NCI-H128 (cell line): ENCODE measurements at regions not wholly inside any gene's neighbourhood (a gene's known extent, or its start where the extent isn't known, plus 50 kb on each side); places are given as distances from the start of the nearest gene placed in this dataset.
"Not testable (repeated sequence)": the region's sequence is repeated elsewhere in the genome, so short reads cannot be mapped to it uniquely, and the experiment has no call there.

Source experiments
- DNase-seq: peaks from one replicate; lab custom pipeline; 2025; ENCODE audit not compliant: unreplicated experiment; lab: John Stamatoyannopoulos, UW

DNA sequence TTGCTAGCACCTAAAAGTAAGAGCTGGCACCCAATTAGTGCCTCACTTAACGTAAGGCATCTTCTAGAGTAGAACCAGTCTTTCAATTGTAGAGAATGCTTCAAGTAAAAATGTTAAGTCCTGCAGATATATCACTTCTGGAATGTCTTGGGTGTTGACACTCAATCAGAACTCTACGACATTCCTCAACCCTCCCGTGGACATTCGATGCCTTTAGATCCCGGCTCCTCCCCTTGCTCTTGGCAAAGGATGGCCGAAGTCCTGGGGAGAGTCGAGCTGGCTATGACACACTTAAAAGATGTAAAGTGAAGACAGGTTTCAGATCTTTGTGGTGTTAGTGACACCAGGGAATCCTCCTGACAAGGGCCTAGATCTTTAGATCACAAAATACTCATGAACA is 87.5 kb upstream of the ERCC6L2 start:
- DNase-seq: no peak

DNA sequence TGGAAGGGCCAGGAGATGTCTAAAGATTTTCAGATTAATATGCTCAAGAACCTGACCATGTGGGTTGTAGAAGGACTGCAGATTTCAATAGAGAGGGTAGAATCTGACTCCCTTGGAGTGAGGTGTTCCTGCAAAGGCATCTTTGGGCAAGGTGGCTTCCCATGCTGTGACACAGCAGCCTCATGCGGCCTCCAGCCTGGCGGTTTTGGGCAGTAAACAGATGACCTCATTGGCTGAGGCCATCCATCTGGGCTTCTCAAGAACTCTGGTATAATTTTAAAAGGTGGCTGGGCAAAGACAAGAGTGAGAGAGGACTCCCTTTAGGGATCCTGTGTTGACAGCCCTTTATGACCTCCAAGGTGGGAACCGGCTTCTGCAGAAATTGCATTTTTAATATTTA is 90.3 kb upstream of the ERCC6L2 start:
- DNase-seq: no peak

DNA sequence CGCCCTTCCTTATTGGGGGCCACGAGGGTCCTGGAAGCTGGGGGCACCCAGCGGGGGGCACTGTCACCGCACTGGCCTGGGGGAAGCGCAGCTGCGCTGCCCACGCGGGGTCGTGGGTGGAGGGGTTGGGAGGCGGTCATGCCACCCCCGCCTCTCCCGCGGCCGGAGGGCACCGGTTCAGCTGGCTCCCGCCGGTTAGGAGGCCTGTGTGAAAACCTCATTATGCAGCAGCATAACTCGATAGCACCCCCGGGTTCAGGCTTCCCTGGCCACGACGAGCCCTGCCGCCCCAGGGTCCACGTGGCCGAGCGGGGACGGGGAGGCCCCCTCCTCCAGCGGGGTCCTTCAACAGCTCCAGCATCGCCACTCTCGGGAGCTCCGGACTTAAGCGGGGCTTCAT is 91.2 kb upstream of the ERCC6L2 start:
- DNase-seq: no peak

DNA sequence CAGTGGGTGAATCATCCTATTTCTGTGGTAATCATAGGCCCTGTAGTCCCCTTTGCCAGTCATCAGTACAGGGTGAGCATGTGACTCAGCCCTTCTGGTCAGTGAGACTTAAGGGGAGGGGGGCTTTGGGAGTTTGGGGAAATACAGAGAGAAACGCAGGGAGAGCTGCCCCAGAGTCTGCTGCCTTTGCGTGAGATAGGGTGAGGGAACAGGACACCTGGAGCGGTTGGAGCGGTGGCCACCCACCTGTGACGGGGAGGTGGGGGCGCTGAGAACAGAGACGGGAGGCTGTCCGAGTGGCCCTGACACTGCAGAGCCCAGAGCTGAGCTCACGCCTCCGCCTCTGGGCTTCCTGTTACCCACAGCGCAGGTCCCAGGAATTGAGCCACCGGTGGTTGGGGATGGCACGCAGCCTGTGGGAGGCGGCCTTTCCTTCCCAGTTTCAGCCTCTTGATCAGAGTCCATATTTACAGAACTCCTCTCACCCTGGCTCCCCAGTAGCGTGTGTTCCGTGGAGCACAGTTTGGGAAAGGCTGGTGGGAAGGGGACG is 92.0 kb upstream of the ERCC6L2 start:
- no peak for DNase-seq

DNA sequence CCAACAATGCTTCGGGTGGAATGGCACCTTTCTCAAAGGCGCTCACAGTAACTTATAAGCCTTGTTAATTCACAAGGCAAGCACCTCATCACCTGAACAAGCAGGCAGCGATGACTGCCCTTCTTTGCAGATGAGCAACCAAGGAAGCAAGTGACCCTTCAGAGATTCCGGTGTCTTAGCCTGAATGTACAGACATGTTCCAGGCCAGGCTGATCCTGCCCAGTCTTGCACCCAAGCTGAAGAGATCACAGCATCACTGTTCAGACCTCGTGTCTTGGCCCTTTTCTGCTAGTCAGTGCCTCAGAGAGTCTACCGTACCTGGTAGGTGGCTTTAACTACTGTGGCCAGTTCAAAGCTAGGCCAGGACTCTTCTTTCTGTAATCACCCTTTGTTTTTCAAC is 94.7 kb upstream of the ERCC6L2 start:
- DNase-seq: no peak

DNA sequence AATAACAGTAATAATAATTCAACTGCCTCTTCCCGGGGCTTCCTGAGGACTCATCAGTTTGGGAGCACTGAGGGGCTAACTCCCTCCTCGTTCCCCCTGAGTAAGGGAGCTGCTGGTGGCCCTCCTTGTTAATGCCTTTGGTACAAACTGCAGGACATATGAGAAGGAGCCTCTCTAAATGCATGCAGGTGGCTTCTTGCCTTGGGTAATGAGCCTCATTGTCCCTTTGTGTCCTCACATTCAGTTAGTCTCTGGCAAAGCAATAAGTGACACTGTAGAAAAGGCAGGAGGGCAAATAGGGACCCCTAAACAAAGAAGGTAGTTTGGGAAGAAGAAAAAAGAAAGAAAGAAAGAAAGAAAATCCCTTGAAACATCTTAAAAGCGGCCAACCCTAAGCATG is 95.4 kb upstream of the ERCC6L2 start:
- DNase-seq: no peak

DNA sequence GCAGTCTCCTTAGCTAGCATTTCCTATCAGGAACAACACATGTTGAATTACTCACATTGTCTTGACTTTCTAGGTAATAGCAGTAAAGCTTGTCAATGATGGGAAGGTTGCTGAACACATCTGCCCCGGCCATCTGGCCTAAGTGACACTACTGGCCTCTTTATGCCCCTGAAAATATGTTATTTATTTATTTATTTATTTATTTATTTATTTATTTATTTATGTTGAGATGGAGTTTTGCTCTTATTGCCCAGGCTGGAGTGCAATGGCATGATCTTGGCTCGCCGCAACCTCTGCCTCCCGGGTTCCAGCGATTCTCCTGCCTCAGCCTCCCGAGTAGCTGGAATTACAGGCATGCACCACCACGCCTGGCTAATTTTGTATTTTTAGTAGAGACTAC is 95.9 kb upstream of the ERCC6L2 start:
- not testable (repeated sequence) for DNase-seq

DNA sequence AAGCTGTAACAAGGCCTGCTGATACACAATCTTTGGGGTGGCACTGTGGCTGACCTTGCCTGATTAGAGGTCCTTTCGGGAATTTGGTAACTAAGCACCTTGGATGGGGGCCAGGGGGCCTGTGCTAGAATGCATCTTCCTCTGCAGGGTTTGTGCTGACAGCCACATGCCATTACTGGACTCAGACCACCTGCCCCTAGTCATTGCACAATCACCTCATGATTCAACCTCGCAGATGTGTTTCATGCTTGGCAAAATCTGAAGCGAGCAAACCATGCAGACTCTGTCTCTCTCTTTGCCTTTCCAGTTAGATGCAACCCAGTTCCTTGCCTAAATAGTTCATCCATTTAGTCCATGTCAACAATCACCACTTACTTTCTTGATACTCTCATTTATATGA is 96.5 kb upstream of the ERCC6L2 start:
- DNase-seq: no peak

DNA sequence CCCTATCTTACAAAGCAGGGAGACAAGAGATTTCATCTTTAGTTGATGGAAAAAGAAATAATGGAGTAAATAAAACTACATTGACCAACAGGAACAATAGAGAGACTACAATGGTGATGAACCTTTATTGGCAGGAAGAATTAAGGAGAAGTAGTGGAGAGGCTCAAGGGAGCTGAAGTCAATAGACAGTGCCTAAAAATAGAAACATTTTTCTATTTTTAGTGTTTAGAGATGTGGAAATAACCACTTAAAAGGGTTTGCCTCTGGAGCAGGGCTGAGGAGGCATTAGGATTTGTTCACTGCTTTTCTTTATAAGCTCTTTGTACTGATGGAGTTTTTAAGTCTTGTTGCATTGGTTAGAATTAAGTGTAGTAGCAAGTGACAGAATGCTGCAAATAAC is 98.4 kb upstream of the ERCC6L2 start:
- DNase-seq: no peak

DNA sequence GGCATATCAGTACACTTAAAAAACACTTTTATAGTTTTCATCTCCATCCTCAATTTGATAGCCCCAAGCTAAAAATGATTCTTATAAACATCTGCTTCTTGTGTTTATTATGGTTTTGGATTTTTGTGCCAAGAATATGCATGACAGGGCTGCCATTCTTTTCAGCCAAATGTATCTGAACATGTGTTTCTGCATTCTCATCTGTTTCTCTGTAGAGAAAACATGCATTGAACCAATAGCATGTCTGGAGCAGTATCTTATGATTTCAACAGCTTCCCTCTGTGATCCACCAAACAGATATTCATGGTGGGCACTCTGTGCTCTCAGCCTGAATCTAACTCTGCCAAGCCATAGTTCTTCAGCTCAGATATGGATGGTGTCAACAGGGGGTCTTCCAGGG is 99.3 kb upstream of the ERCC6L2 start:
- no peak for DNase-seq

DNA sequence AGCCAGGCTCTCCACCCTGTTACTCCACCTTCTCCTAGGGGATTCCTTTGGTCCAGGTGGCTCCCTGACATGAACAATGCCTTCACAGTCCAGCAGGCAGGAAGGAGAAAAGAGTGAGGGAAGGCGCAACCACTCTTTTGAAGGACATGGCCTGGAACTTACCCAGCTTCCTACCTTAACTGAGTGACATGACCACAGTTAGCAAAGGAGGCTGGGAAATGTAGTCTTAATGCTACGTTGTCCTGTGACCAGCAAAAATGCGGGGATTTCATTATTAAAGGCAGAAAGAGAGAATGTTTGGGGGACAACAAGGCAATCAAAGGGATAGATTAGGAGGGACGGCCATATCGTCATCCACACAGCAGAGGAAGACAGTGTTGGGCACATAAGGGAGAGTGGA is 100.3 kb upstream of the ERCC6L2 start:
- no peak for DNase-seq

DNA sequence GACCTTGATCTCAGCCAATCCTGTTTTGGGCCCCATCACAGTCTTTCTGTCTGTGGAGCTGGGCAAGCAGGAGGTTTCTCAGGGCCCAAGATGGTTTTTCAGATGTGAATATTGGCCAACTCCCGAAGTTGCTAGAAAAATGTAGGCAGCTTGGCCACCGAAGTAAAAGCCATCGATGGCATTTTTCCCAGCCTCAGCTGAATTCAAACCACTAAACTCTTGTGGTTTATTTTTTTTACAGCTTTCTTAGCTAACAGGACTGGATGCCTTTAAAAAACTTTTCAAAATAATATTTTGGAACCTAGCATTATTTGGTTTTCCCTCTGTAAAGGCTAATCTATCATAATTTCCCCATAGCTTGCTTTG is 102.5 kb upstream of the ERCC6L2 start:
- no peak for DNase-seq

DNA sequence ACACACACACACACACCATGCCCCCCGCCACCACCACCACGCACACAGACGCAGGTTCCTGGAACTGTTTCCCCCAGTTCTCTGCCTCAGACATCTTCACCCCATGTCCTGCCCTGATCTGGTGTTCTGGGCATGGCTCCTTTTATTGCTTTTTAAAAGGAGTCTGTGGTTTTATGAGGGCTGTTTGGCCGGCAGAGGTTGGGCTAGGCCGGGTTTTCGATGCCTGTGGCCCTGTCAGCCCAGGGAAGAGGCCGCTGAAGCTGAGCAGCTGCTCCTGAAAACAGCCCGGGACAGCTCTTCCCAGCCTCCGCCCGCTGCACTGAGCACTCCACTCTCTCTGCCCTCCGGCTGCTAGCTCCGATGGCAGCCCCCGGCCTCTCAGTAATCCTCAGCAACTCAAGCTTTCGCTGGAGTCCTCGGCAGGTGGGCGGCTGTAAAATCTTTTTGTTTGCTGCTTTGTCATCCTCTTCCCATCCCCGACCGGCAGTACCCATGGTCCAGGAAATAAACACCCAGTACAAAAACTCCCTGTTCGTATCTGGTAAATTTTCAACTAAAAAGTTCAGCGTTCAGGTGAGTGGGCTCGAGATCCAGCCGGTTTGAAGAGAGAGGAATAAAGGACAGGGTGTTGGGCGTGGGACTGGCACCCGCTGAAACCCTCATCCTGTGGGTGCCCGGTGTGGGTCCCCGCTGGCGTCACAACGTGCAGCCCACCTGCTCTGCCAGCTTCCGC is 103.0 kb upstream of the ERCC6L2 start:
- DNase-seq: no peak

DNA sequence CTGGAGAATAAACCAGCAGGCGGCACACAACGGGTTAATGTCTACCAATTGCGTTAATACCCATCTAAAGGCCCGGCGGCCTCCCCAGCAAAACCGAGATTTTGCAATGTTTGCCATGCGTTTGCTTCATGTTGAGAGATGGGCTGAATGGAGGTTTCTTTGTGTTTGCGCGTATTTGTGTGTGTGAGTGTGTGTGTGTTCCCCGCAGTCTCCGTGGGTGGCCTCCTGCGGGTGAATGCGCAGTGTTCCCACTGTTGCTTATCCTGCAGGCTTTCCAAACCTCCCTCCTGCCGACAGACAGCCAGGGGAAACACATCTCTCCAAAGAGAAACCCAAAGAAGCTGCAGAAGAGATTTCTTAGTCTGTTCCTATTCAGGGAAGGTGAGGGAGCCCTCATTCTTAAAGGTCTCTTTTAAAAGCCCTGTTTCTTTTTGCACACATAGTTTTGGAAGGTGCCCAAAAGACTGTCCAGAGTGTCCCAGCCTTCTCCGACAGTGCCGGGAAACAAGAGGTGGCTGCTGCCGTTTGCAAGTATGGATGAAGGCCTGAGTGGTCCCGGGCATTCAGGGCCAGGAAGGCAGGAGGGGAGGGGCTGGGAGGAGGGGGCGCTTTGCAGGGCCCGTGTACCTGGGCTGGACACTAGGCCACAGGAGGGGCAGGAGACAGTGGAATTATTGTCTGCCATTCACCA is 103.8 kb upstream of the ERCC6L2 start:
- no peak for DNase-seq

DNA sequence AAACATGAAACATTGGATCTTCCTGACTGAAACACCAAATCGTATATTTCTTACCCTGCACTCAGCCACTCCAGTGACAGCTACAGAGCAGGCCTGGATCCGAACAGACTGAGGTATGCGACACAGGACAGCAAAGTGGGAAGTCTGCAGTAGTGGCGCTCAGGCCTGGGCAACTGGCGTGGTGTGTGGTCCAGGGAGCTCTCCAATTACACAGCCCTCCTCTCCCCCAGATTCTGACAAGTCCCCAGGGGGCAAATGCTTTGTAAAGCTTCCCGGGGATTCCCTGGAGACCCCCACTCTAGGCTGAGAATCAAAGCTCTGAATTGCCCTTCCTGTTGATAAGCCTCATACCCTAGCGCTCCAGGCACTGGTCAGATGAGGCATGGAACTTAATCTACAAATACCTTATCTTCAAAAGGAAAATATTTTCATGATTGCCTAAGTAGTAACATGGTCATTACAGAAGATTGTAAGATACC is 104.8 kb upstream of the ERCC6L2 start:
- DNase-seq: no peak

DNA sequence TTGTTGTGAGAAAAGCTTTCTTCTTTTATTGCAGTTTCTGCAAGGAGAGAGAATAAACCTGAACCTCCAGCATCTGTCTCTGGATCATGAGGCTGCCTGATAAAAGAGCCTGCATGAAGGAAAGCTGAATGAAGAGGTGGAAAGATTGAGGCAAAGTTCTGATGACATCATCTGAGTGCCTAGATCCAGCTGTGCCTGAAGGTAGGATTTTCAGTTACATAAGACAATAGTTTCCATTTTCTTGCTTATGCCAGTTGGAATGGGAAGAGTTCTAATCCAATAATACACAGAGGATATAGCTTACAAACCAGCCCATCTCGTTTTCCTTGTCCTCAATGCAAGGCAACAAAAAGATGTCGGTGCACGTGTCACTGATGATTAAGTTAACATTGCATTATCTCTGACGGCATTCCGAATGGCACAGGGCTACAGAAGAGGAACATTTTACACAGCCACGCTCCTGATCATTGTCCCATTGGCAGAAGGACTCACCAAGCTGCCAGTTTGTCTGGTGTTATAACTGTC is 105.5 kb upstream of the ERCC6L2 start:
- no peak for DNase-seq

DNA sequence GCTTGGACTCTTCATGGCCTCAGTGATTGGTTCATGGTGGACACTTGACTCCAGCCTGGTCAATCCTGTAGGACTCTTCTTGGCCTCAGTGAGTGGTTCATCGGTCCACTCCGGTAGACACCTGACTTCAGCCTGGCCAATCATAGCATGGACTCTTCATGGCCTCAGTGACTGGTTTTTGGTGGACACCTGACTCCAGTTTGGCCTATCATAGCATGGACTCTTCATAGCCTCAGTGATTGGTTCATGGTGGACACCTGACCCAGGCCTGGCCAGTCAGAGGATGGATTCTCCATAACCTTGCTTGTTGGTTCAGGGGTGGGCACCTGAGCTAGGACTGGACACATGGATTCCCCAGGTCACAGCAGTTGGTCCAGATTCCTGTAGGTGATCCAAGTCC is 106.0 kb upstream of the ERCC6L2 start:
- no peak for DNase-seq

DNA sequence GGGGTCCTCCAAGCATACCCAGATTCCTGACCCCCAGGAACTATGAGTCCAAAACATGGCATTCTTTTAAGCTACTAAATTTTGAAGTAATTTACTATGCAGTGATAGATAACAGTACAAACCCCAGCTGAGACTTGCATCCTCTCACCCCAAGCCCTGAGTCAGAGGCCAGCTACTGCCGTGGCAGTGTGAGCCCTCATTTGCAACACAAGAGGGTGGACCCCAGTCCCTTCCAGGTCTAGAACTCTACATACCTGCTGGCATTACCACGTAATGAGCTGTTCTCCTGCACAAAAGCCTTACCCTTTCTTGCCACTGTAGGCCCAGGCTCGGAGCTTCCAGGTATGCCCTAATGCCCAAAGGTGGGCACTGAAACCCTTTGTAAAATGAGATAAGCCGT is 108.6 kb upstream of the ERCC6L2 start:
- DNase-seq: no peak

DNA sequence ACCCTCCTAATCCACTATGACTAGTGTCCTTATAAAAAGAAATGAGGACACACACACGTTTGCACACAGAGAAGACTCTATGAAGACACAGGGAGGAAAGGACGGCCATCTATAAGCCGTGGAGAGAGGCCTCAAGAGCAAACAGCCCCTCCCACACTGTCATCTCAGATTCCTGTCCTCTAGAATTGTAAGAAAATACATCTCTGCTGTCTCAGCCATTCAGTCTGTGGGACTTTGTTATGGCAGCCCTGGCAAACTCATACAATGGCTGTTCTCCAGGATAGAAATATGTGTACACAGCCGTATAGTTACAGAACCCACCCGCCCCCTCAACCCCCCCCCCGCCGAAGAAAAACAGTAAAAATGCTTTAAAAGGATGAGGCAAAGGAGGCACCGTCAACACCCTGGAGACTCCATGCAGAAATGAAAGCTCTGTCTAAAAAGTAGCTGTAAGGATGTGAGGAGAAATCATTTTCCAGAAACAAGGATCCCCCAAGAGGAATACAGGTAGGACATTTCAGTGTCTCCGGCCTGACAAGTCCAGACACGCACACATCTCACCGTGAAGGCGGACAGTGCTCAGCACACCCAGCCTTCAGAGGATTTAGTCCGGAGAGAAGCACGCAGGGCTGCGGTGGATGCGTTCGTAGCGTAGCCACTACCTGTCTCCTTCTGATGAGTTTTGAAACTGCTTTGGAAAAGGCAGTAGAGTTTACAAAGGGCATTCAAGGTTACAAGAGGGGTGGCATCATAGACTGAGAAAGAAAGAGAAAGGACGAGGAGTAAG is 110.8 kb upstream of the ERCC6L2 start:
- DNase-seq: no peak

DNA sequence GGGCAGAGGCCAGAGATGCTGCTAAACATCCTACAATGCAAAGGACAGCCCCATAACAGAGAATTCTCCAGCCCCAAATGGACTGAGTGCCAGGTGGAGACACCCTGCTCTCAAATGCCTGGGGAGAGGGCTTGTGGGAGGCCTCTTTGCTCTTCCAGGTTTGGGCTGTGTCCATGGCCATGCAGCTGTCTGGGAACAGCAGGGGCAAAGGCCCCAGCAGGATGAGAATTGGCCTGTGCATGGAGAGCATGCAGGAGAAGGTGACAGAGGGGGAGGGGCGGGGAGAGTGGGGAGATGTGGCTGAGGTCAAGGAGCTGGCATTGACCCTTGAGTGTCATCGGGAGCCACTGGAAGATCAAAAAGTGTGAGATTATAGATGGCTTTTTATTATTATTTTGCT is 111.5 kb upstream of the ERCC6L2 start:
- no peak for DNase-seq

DNA sequence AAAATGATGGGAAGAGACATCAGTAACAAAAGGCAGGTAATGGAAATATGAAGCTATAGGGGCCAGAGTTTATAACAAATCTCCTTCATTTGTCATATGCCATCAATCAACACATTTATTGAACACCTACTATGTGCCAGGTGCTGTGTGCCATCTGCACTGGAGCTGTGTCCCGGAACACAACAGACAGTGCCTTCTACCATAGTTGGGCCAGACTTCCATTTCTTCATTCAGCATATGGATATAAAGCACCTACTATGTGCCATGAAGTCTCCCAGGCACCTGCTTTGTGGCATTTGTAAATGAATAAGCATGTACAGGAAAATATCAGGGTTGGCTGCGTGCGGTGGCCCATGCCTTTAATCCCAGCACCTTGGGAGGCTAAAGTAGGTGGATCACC is 112.5 kb upstream of the ERCC6L2 start:
- DNase-seq: no peak

DNA sequence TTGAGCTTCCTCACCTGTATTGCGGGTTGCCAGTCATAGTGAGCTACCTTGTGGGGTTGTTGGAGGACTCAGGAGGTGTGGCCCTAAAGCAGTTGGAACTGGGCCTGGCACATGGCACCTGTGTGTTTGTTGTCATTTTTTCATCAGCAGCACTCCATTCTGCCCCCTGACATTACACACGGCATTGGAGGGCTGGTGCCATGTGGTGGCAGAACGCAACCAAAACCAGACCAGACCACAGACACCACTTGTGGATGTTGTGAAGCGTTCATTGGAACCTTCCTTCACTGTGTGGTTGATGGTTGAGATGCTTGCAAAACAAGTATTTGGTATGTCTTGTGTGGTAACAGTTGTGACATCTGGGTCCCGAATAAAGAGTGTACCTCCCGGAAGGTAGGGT is 113.2 kb upstream of the ERCC6L2 start:
- DNase-seq: no peak
